8988T (cell line): ENCODE measurements at regions not wholly inside any gene's neighbourhood (a gene's known extent, or its start where the extent isn't known, plus 50 kb on each side); places are given as distances from the start of the nearest gene placed in this dataset.
"Not testable (repeated sequence)": the region's sequence is repeated elsewhere in the genome, so short reads cannot be mapped to it uniquely, and the experiment has no call there.

Experiments used
- DNase-seq: peaks from one replicate; pipeline ENCODE4 v3.0.0; 2011

DNA sequence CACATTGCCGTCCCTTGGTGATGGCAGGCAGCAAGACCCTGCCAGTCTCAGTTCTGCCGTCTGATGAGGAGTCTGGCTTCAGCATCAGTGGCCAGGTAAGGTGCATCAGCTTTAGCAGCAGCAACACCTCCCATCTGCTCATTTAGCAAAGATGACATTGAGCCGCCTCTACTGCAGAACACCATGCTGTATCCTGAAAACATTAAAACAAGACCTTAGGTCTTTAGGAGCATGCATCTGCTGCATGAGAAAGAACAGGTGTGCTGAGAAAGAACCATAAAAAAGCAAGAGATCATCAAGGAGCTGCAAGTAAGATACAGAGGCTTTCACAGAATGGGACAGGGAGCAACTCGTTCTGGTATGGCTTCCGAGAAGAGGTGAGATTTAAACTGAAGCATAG lies 87.5 kb downstream of the SCN11A start:
- no peak for DNase-seq

DNA sequence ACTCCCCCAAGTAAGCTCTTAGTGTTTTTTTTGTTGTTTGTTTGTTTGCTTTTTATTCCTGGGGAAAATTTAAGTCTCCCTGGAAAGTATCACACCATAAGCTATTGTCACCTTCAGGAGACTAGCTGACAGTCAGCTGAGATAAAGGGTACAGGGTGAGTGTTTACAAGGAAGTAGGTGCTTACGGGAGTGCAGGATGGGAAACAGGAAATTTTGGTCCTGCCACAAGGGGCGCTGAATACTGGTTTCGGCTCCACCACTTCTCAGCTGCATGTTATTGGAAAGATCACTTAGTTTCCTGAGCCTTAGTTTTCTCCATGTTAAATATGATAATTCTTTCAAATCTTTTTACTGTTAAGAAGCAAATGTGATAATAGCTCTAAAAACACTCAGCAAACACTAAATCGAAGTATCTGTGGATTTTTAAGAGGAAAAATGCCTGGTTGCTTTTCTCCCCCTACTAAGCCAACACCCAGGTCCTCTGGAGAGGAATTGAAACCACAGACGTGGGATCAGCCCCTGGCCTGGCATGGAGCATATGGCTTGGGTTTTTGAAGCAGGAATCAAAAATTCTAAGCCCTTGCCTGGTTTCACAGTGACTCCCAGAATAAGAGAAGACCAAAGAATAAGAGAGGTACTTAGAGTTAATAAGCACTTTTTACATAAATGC lies 90.7 kb downstream of the SCN11A start:
- DNase-seq = peak; percentile 44

- no peak for DNase-seq
Measured at GRCh38 chr3:38960042-38960622, 91.6 kb downstream of the SCN11A start.

GRCh38 chr3:38958026-38958720 lies 93.6 kb downstream of the SCN11A start:
- no peak for DNase-seq

- DNase-seq = no peak
Measured at GRCh38 chr3:38957296-38957695, 94.4 kb downstream of the SCN11A start.

GRCh38 chr3:38952721-38953120 lies 99.0 kb downstream of the SCN11A start:
- no peak for DNase-seq

DNA sequence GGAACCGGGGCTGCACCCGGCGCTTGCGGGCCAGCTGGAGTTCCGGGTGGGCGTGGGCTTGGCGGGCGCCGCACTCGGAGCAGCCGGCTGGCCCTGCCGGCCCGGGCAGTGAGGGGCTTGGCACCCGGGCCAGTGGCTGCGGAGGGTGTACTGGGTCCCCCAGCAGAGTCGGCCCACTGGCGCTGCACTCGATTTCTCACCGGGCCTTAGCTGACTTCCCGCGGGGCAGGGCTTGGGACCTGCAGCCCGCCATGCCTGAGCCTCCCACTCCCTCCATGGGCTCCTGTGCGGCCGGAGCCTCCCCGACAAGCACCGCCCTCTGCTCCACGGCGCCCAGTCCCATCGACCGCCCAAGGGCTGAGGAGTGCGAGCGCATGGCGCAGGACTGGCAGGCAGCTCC lies 100.6 kb downstream of the SCN11A start:
- not testable (repeated sequence) for DNase-seq

- no peak for DNase-seq
Measured at GRCh38 chr3:38950581-38950980, 101.2 kb downstream of the SCN11A start.

GRCh38 chr3:38949994-38950393 lies 101.8 kb downstream of the SCN11A start:
- DNase-seq = no peak

GRCh38 chr3:38940394-38940793 lies 111.3 kb downstream of the SCN11A start:
- no peak for DNase-seq

DNA sequence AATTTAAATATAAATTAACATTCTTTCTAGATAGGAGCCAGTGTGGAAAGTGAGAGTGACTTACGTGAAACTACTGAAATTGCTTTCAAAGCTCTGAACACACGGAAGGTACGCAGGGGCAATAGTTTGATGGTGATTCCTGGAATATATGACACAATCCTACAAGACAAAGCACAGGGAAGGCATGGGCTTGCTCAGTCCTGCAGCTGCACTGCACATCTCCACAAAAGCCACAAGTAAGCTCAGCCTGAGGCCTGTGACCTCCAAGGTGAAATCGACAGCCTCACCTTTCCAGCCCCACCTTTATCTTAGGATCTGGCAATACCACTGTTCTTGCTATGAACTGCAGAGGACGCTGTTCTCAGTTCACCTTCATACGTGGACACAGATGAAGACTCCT lies 109.3 kb upstream of the SCN10A start:
- DNase-seq = no peak

GRCh38 chr3:38916706-38917105 lies 100.7 kb upstream of the SCN10A start:
- no peak for DNase-seq

GRCh38 chr3:38907426-38907825 lies 91.4 kb upstream of the SCN10A start:
- no peak for DNase-seq

DNA sequence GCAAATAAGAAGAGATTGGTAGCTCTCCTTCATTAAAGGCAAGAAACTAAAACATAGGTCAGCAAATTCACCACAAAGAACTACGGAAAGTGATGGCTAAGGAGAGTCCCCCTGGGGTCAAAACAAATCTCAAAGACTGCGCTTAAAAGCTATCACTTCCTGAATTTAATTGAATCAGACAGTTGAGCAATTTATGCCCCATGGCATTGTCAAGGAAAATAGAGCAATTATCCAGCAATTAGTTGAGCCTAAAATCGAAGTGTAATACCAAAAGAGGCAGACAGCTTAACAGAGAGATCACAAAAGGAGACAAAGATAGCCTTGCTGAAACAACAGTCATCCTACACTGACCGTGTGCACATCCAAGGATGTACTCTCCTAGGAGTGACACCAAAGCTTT lies 74.4 kb upstream of the SCN10A start:
- no peak for DNase-seq

GRCh38 chr3:38878646-38879045 lies 62.6 kb upstream of the SCN10A start:
- DNase-seq = no peak
